A673 (cell line): ENCODE measurements at regions not wholly inside any gene's neighbourhood (a gene's known extent, or its start where the extent isn't known, plus 50 kb on each side); places are given as distances from the start of the nearest gene placed in this dataset.
"Not testable (repeated sequence)": the region's sequence is repeated elsewhere in the genome, so short reads cannot be mapped to it uniquely, and the experiment has no call there.

Experiments used
- BruUV-seq: library from RNA; stranded (reverse); fragments of 400-500 nt; replicated peaks from 2 replicates; lab custom pipeline; 2021; lab: Mats Ljungman, UMichigan
- CTCF ChIA-PET: fragments of 300-600 bp; sonication (Branson Sonifier 250); formaldehyde crosslinking; loops from one replicate; lab custom pipeline; 2022; ENCODE audit warnings: antibody characterized with exemption; lab: Charles Lee
- POLR2A ChIA-PET: fragments of 300-600 bp; sonication (Branson Sonifier 250); formaldehyde crosslinking; loops from one replicate; lab custom pipeline; 2022; ENCODE audit warnings: antibody characterized with exemption; ENCODE audit not compliant: low non-redundant PET; lab: Charles Lee
- DNase-seq: peaks from one replicate; pipeline ENCODE4 v3.0.0-alpha.2; 2015; ENCODE audit warnings: low spot score
- H3K27ac ChIP-seq: fragments of 200-600 bp; sonication (generic); 2 replicates; pipeline ENCODE4 v1.5.1; 2016; ENCODE audit warnings: mixed run types, low read depth, mild to moderate bottlenecking, mixed read lengths, antibody characterized with exemption, low read length; ENCODE audit not compliant: poor library complexity, severe bottlenecking
- H3K27me3 ChIP-seq: fragments of 200-600 bp; sonication (generic); replicated peaks from 2 replicates; pipeline ENCODE4 v1.6.1; 2017; ENCODE audit warnings: mixed run types, low read depth, mild to moderate bottlenecking, mixed read lengths, antibody characterized with exemption, low read length; ENCODE audit not compliant: insufficient read depth, poor library complexity
- H3K36me3 ChIP-seq: fragments of 200-600 bp; sonication (generic); 2 replicates; pipeline ENCODE4 v1.6.1; 2016; ENCODE audit warnings: mixed run types, mild to moderate bottlenecking, mixed read lengths, antibody characterized with exemption, low read length; ENCODE audit not compliant: insufficient read depth, poor library complexity, severe bottlenecking
- H3K4me1 ChIP-seq: fragments of 200-600 bp; sonication (generic); 2 replicates; pipeline ENCODE4 v1.6.1; 2017; ENCODE audit warnings: mixed run types, mild to moderate bottlenecking, mixed read lengths, antibody characterized with exemption, low read length; ENCODE audit not compliant: insufficient read depth, poor library complexity, severe bottlenecking
- H3K4me3 ChIP-seq: fragments of 200-600 bp; sonication (generic); 2 replicates; pipeline ENCODE4 v1.5.1; 2016; ENCODE audit warnings: low read depth, mixed run types, mild to moderate bottlenecking, mixed read lengths, low read length; ENCODE audit not compliant: poor library complexity, severe bottlenecking
- H3K9me3 ChIP-seq: fragments of 200-600 bp; sonication (generic); 2 replicates; pipeline ENCODE4 v1.6.1; 2016; ENCODE audit warnings: mixed run types, low read depth, mild to moderate bottlenecking, mixed read lengths, antibody characterized with exemption, low read length; ENCODE audit not compliant: poor library complexity, severe bottlenecking
- EZH2 ChIP-seq: fragments of 200-600 bp; sonication (generic); IDR thresholded peaks from 2 replicates; pipeline ENCODE4 v1.6.1; 2017; ENCODE audit warnings: borderline replicate concordance, low read depth, mild to moderate bottlenecking, mixed read lengths, antibody characterized with exemption, low read length; ENCODE audit not compliant: poor library complexity, severe bottlenecking
- intact Hi-C: fragments of 100-400 bp; cut with micrococcal nuclease; formaldehyde crosslinking; loops from one replicate; pipeline ENCODE4 v1.10.0; 2022; ENCODE audit not compliant: unreplicated experiment
- TF ChIP-seq, protein P1 (sequence below): fragments of 300-800, 200-600 bp; sonication (generic); conservative IDR thresholded peaks from 2 replicates; pipeline ENCODE4 v1.5.1; 2017; ENCODE audit warnings: low read depth, mild to moderate bottlenecking, antibody characterized with exemption, low read length, moderate library complexity, mixed read lengths

DNA sequence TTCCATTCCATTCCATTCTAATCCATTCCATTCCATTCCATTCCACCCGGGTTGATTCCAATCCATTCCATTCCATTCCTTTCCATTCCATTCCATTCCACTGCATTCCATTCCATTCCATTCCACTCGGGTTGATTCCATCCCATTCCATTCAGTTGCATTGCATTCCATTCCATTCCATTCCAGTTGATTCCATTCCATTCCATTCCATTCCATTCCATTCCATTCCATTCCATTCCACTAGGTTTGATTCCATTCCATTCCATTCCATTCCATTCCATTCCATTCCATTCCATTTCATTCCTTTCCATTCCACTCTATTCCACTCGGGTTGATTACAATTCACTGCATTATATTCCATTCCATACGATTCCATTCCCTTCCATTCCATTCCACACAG, 1136.9 kb downstream of the RPIA start:
- H3K36me3 ChIP-seq, CTCF ChIA-PET, H3K4me3 ChIP-seq, intact Hi-C loops, H3K27me3 ChIP-seq, H3K4me1 ChIP-seq, H3K27ac ChIP-seq, POLR2A ChIA-PET, DNase-seq, BruUV-seq: not testable (repeated sequence)
- peaks cover 27% of the 10 kb centered on the region for H3K9me3 ChIP-seq

DNA sequence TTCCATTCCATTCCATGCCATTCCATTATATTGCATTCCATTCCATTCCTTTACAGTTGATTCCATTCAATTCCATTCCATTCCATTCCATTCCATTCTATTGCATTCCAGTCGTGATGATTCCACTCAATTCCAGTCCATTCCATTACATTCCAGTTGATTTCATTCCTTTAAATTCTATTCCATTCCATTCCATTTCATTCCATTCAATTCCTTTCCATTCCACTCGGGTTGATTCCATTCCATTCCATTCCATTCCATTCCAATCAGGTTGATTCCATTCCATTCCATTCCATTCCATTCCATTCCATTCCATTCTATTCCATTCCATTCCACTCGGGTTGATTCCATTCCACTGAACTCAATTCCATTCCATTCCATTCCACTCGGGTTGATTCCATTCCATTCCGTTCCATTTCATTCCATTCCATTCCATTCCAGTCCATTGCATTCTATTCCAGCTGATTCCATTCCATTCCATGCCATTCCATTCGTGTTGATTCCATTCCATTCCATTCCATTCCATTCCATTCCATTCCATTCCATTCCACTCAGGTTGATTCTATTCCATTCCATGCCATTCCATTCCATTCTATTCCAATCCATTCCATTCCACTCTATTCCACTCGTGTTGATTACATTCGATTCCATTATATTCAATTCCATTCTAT, 1137.6 kb downstream of the RPIA start:
- H3K27ac ChIP-seq, H3K4me3 ChIP-seq, H3K4me1 ChIP-seq, intact Hi-C loops, H3K36me3 ChIP-seq, POLR2A ChIA-PET, H3K27me3 ChIP-seq, DNase-seq, BruUV-seq, CTCF ChIA-PET: not testable (repeated sequence)
- H3K9me3 ChIP-seq: peaks cover 20% of the 10 kb centered on the region

DNA sequence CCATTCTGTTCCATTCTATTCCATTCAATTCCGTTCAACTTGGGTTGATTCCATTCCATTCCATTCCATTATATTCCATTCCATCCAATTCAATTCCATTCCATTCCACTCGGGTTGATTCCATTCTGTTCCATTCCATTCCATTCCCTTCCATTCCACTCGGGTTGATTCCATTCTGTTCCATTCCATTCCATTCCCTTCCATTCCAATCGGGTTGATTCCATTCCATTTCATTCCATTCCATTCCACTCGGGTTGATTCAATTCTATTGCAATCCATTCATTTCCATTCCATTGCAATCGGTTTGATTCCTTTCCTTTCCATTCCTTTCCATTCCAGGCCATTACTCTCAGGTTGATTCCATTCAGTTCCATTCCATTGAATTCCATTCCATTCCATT, 1138.4 kb downstream of the RPIA start:
- TF ChIP-seq EZH2: no peak
- TF ChIP-seq, protein P1, sequence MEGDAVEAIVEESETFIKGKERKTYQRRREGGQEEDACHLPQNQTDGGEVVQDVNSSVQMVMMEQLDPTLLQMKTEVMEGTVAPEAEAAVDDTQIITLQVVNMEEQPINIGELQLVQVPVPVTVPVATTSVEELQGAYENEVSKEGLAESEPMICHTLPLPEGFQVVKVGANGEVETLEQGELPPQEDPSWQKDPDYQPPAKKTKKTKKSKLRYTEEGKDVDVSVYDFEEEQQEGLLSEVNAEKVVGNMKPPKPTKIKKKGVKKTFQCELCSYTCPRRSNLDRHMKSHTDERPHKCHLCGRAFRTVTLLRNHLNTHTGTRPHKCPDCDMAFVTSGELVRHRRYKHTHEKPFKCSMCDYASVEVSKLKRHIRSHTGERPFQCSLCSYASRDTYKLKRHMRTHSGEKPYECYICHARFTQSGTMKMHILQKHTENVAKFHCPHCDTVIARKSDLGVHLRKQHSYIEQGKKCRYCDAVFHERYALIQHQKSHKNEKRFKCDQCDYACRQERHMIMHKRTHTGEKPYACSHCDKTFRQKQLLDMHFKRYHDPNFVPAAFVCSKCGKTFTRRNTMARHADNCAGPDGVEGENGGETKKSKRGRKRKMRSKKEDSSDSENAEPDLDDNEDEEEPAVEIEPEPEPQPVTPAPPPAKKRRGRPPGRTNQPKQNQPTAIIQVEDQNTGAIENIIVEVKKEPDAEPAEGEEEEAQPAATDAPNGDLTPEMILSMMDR: no peak
- intact Hi-C loops: no loop called here
- ChIA-PET CTCF (no interaction called here), POLR2A (no interaction called here)
- Histone ChIP-seq H3K4me3 (no peak overlapping the region), H3K9me3 (peaks cover 13% of the 10 kb centered on the region), H3K27ac (no peak overlapping the region), H3K27me3 (no peaks in the 10 kb centered on the region), H3K36me3 (no peaks in the 10 kb centered on the region), H3K4me1 (no peaks in the 10 kb centered on the region)
- DNase-seq: no peak
- BruUV-seq: no TSS peak

DNA sequence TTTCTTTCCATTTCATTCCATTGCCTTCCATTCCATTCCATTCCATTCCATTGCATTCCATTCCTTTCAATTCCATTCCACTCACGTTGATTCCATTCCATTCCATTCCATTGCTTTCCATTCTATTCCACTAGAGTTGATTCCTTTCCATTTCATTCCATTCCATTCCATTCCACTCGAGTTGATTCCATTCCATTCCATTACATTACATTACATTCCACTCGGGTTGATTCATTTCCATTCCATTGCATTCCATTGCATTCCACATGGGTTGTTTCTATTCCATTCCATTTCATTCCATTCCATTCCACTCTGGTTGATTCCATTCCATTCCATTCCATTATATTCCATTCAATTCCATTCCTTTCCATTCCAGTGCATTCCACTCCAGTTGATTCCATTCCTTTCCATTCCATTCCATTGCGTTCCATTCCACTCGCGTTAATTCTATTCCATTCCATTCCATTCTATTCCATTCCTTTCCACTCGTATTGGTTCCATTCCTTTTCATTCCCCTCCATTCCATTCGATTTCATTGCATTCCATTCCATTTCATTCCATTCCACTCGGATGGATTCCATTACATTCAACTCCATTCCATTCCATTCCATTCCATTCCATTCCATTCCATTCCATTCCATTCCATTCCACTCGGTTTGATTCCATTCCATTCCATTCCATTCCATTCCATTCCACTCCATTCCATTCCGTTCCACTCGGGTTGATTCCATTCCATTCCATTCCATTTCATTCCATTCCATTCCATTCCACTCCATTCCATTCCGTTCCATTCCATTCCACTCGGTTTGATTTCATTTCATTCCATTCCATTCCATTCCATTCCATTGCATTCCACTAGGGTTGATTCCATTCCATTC, 1139.1 kb downstream of the RPIA start:
- H3K9me3 ChIP-seq, H3K4me3 ChIP-seq, H3K4me1 ChIP-seq, H3K27me3 ChIP-seq, CTCF ChIA-PET, H3K36me3 ChIP-seq, DNase-seq, BruUV-seq, POLR2A ChIA-PET, intact Hi-C loops, H3K27ac ChIP-seq: not testable (repeated sequence)
